Upper lobe of right lung (tissue), 1 donor: ENCODE measurements at regions not wholly inside any gene's neighbourhood (a gene's known extent, or its start where the extent isn't known, plus 50 kb on each side); places are given as distances from the start of the nearest gene placed in this dataset.

ENCODE experiments used
- ATAC-seq: fragments of 200-7000 bp; cut with Tn5 transposase; one replicate; pipeline ENCODE4 v1.9.1; 2020; ENCODE audit warnings: mild to moderate bottlenecking, moderate library complexity
- DNase-seq: peaks from one replicate; pipeline ENCODE4 v3.0.0-alpha.2; 2020
- H3K27ac ChIP-seq: fragments of 200-600 bp; one replicate; pipeline ENCODE4 v1.8.0; 2022
- H3K27me3 ChIP-seq: fragments of 200-600 bp; one replicate; pipeline ENCODE4 v1.8.0; 2022; ENCODE audit warnings: mild to moderate bottlenecking
- H3K36me3 ChIP-seq: fragments of 200-600 bp; one replicate; pipeline ENCODE4 v1.8.0; 2022
- H3K4me1 ChIP-seq: fragments of 200-600 bp; one replicate; pipeline ENCODE4 v1.8.0; 2022
- H3K4me3 ChIP-seq: fragments of 200-600 bp; one replicate; pipeline ENCODE4 v1.8.0; 2022; ENCODE audit warnings: mild to moderate bottlenecking
- H3K9me3 ChIP-seq: fragments of 200-600 bp; one replicate; pipeline ENCODE4 v1.8.0; 2022
- CTCF ChIP-seq: fragments of 200-600 bp; IDR thresholded peaks from one replicate; pipeline ENCODE4 v1.8.0; 2022; ENCODE audit warnings: antibody characterized with exemption
- intact Hi-C: fragments of 100-400 bp; cut with DNase I; formaldehyde crosslinking; loops from one replicate; pipeline ENCODE4 v1.11.0; 2022
- donor health status: DM: no; HTN: yes; CAD: no; lungs with severe emphysema.

DNA sequence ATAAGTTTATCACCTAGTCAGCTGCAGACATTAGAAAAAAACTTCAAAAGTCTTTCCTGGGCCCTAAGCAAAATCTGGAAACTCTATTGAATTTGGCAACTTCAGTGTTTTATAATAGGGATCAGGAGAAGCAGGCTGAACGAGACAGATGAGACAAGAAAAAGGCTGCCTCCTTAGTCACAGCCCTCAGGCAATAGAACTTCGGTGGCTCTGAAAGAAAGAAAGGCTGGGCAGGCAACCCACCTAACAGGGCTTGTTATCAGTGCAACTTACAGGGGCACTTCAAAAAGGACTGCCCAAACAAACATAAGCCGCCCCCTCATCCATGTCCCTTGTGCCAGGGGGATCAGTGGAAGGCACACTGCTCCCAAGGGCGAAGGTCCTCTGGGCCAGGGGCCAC lies 657.9 kb upstream of the HS3ST5 start:
- Histone ChIP-seq H3K27ac (no peak overlapping the region), H3K9me3 (no peaks in the 10 kb centered on the region), H3K4me3 (no peak overlapping the region), H3K36me3 (no peaks in the 10 kb centered on the region), H3K27me3 (no peaks in the 10 kb centered on the region), H3K4me1 (no peaks in the 10 kb centered on the region)
- no peak for ATAC-seq
- DNase-seq: no peak
- intact Hi-C loops: no loop called here
- no peak for TF ChIP-seq CTCF

- DNase-seq (no peak), ATAC-seq (no peak)
- Histone ChIP-seq H3K9me3 (no peaks in the 10 kb centered on the region), H3K36me3 (no peaks in the 10 kb centered on the region), H3K4me3 (no peak overlapping the region), H3K27ac (no peak overlapping the region), H3K4me1 (no peaks in the 10 kb centered on the region), H3K27me3 (no peaks in the 10 kb centered on the region)
- intact Hi-C loops: no loop called here
- no peak for TF ChIP-seq CTCF
These were observed 655.7 kb upstream of the HS3ST5 start for GRCh38 chr6:114998492-114998891.

DNA sequence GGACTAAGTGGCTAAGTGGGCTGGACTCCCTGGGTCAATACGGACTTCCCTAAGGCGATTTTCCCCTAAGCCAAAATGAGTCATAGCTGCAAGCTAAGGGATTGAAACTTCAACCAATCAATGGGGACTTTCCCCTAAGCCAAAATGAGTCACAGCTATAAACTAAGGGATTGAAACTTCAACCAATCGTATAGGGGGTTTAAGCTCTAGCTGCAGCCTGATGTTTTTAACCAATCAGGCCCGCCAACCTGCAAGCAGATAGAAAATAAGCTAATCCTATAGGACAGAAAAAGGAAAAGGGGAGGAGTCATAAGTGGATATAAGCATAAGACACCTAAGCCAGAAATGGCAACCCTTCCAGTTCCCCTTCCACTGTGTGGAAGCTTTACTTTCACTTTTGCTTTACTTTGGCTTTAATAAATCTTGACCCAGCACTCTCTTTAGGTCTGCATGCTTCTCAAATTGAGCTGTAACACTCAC lies 655.0 kb upstream of the HS3ST5 start:
- DNase-seq: no peak
- Histone ChIP-seq H3K9me3 (no peaks in the 10 kb centered on the region), H3K4me1 (no peaks in the 10 kb centered on the region), H3K27me3 (no peaks in the 10 kb centered on the region), H3K4me3 (no peak overlapping the region), H3K36me3 (no peaks in the 10 kb centered on the region), H3K27ac (no peak overlapping the region)
- intact Hi-C loops: no loop called here
- no peak for ATAC-seq
- no peak for TF ChIP-seq CTCF

- DNase-seq (no peak), ATAC-seq (no peak)
- TF ChIP-seq CTCF: no peak
- intact Hi-C loops: no loop called here
- Histone ChIP-seq H3K27me3 (no peaks in the 10 kb centered on the region), H3K4me1 (no peaks in the 10 kb centered on the region), H3K27ac (no peak overlapping the region), H3K9me3 (no peaks in the 10 kb centered on the region), H3K36me3 (no peaks in the 10 kb centered on the region), H3K4me3 (no peak overlapping the region)
These were observed 652.7 kb upstream of the HS3ST5 start for GRCh38 chr6:114995526-114995925.

GRCh38 chr6:114989279-114989964 lies 646.6 kb upstream of the HS3ST5 start:
- Histone ChIP-seq H3K27me3 (no peaks in the 10 kb centered on the region), H3K4me1 (no peaks in the 10 kb centered on the region), H3K27ac (no peak overlapping the region), H3K4me3 (no peak overlapping the region), H3K9me3 (no peaks in the 10 kb centered on the region), H3K36me3 (no peaks in the 10 kb centered on the region)
- TF ChIP-seq CTCF: no peak
- DNase-seq (no peak), ATAC-seq (no peak)
- intact Hi-C loops: no loop called here

- Histone ChIP-seq H3K4me1 (no peaks in the 10 kb centered on the region), H3K4me3 (no peak overlapping the region), H3K36me3 (no peaks in the 10 kb centered on the region), H3K27ac (no peak overlapping the region), H3K27me3 (no peaks in the 10 kb centered on the region), H3K9me3 (no peaks in the 10 kb centered on the region)
- no peak for DNase-seq
- TF ChIP-seq CTCF: no peak
- ATAC-seq: no peak
- intact Hi-C loops: no loop called here
These were observed 644.5 kb upstream of the HS3ST5 start for GRCh38 chr6:114987281-114987680.
